Lung (tissue), 11 donors: ENCODE measurements at regions not wholly inside any gene's neighbourhood (a gene's known extent, or its start where the extent isn't known, plus 50 kb on each side); places are given as distances from the start of the nearest gene placed in this dataset.

Source experiments
- ATAC-seq: fragments of 200-7000 bp; cut with Tn5 transposase; one replicate; pipeline ENCODE4 v1.9.1; 2020; ENCODE audit warnings: moderate number of reproducible peaks; ENCODE audit not compliant: insufficient read depth, low FRiP score
- DNase-seq, 3 donors: peaks; one replicate each; pipeline ENCODE4 v3.0.0-alpha.2; 2013 to 2017
- H3K27ac ChIP-seq, 2 donors: one replicate each; pipeline ENCODE4 v1.5.1; 2013; ENCODE audit warnings: mild to moderate bottlenecking in 2 of 2, moderate library complexity in 2 of 2, control low read depth in 1 of 2, inconsistent platforms in 1 of 2, low read depth in 1 of 2, low read length in 1 of 2
- H3K27me3 ChIP-seq, 3 donors: one replicate each; pipeline ENCODE4 v1.5.1; 2013; ENCODE audit warnings: low read length in 2 of 3; ENCODE audit not compliant: control insufficient read depth in 3 of 3, insufficient read depth in 3 of 3
- H3K36me3 ChIP-seq, 4 donors: one replicate each; pipeline ENCODE4 v1.5.1; 2013; ENCODE audit warnings: low read length in 4 of 4, mild to moderate bottlenecking in 1 of 4, moderate library complexity in 1 of 4; ENCODE audit not compliant: control insufficient read depth in 4 of 4, insufficient read depth in 4 of 4
- H3K4me1 ChIP-seq, 5 donors: one replicate each; pipeline ENCODE4 v1.5.1; 2013; ENCODE audit warnings: low read length in 5 of 5, mild to moderate bottlenecking in 2 of 5, moderate library complexity in 1 of 5; ENCODE audit not compliant: control insufficient read depth in 5 of 5, insufficient read depth in 5 of 5
- H3K4me3 ChIP-seq: one replicate; pipeline ENCODE4 v1.5.1; 2013; ENCODE audit warnings: mild to moderate bottlenecking, control low read depth, moderate library complexity
- H3K9ac ChIP-seq, 2 donors: one replicate each; pipeline ENCODE4 v1.5.1; 2013; ENCODE audit warnings: low read length in 2 of 2, control low read depth in 1 of 2; ENCODE audit not compliant: insufficient read depth in 1 of 2
- H3K9me3 ChIP-seq, 4 donors: one replicate each; pipeline ENCODE4 v1.5.1; 2013; ENCODE audit warnings: low read length in 3 of 4, mild to moderate bottlenecking in 1 of 4, moderate library complexity in 1 of 4; ENCODE audit not compliant: control insufficient read depth in 4 of 4, insufficient read depth in 3 of 4
- CTCF ChIP-seq: IDR thresholded peaks from 2 replicates; pipeline ENCODE4 v1.5.1; 2012; ENCODE audit warnings: mild to moderate bottlenecking; ENCODE audit errors: control extremely low read depth, extremely low read depth
- WGBS, 2 donors: extraction: QIAGEN DNeasy Blood & Tissue Kit; methylation state at CpG; one replicate each; pipeline ENCODE4 v1.1.7; 2013; 5-methylcytosine and 5-hydroxymethylcytosine counted together
- donor health status: control.
- donor health status: control.
- donor health status: Bipolar disorder and iron deficiency.
- donor health status: healthy.
- donor health status: DM: yes; HTN: yes; CAD: no.

- Histone ChIP-seq H3K36me3 (no peaks in the 10 kb centered on the region), H3K4me1 (peaks cover 0 to 2% (median 0%) of the 10 kb centered on the region in 5 donors), H3K27ac (no peak overlapping the region), H3K9ac (no peak overlapping the region), H3K27me3 (no peaks in the 10 kb centered on the region), H3K9me3 (peaks cover 0 to 4% (median 0%) of the 10 kb centered on the region in 4 donors), H3K4me3 (no peak overlapping the region)
- DNase-seq: no peak
- no peak for ATAC-seq
- 76 to 87% methylated on average over 3 of the region's 3 CpGs for whole genome bisulfite sequencing, 2 donors
- no peak for TF ChIP-seq CTCF
These were observed 1609.4 kb upstream of the MIR17HG start for GRCh38 chr13:89738072-89738471.

- Histone ChIP-seq H3K27me3 (no peaks in the 10 kb centered on the region), H3K27ac (no peak overlapping the region), H3K9ac (no peak overlapping the region), H3K4me3 (no peak overlapping the region), H3K36me3 (no peaks in the 10 kb centered on the region), H3K9me3 (peaks cover 0 to 4% (median 0%) of the 10 kb centered on the region in 4 donors), H3K4me1 (peaks cover 0 to 2% (median 0%) of the 10 kb centered on the region in 5 donors)
- no peak for TF ChIP-seq CTCF
- peak; percentile 15 to 69 (median 35) for DNase-seq
- WGBS, 2 donors: 87 to 88% methylated on average over 15 of the region's 15 CpGs
- peak; percentile 32 for ATAC-seq
These were observed 1606.3 kb upstream of the MIR17HG start for GRCh38 chr13:89740994-89741685.

GRCh38 chr13:89746554-89746953 lies 1600.9 kb upstream of the MIR17HG start:
- no peaks in the 10 kb centered on the region for H3K27me3 ChIP-seq
- ATAC-seq: no peak
- H3K36me3 ChIP-seq: no peaks in the 10 kb centered on the region
- H3K27ac ChIP-seq: no peak overlapping the region
- peaks cover 0 to 12% (median 0%) of the 10 kb centered on the region in 5 donors for H3K4me1 ChIP-seq
- no peaks in the 10 kb centered on the region for H3K9me3 ChIP-seq
- 40 to 58% methylated on average over 2 of the region's 2 CpGs for WGBS, 2 donors
- H3K9ac ChIP-seq: no peak overlapping the region
- DNase-seq: no peak
- H3K4me3 ChIP-seq: no peak overlapping the region
- no peak for TF ChIP-seq CTCF

- Histone ChIP-seq H3K27ac (no peak overlapping the region), H3K4me1 (peaks cover 0 to 9% (median 0%) of the 10 kb centered on the region in 5 donors), H3K27me3 (no peaks in the 10 kb centered on the region), H3K9me3 (no peaks in the 10 kb centered on the region), H3K4me3 (no peak overlapping the region), H3K36me3 (no peaks in the 10 kb centered on the region), H3K9ac (no peak overlapping the region)
- DNase-seq (peak in 1 of 3 donors; percentile 25), ATAC-seq (no peak)
- TF ChIP-seq CTCF: no peak
- WGBS, 2 donors: 94 to 95% methylated on average over 2 of the region's 2 CpGs
These were observed 1598.8 kb upstream of the MIR17HG start for GRCh38 chr13:89748716-89749115.
